Gastroesophageal sphincter (tissue), 4 donors: ENCODE measurements at regions not wholly inside any gene's neighbourhood (a gene's known extent, or its start where the extent isn't known, plus 50 kb on each side); places are given as distances from the start of the nearest gene placed in this dataset.

Source experiments
- ATAC-seq: fragments of 150-250 bp; one replicate; pipeline ENCODE4 v1.9.1; 2016; ENCODE audit warnings: mild to moderate bottlenecking, moderate library complexity
- H3K27ac ChIP-seq, 4 donors: fragments of 200-600 bp; sonication (generic) in 3 of 4; 1 replicate in 3 of 4; 2 replicates in 1 of 4; pipeline ENCODE4 v1.5.1; 2016 to 2019
- H3K27me3 ChIP-seq: fragments of 200-600 bp; sonication (generic); one replicate; pipeline ENCODE4 v1.5.1; 2019
- H3K36me3 ChIP-seq, 2 donors: fragments of 200-600 bp; sonication (generic); one replicate each; pipeline ENCODE4 v1.5.1; 2019; ENCODE audit warnings: control low read depth in 1 of 2
- H3K4me1 ChIP-seq, 3 donors: fragments of 200-600 bp; sonication (generic); 1 replicate in 2 of 3; 2 replicates in 1 of 3; pipeline ENCODE4 v1.5.1; 2016 to 2019; ENCODE audit warnings: control low read depth in 2 of 3
- H3K4me3 ChIP-seq, 2 donors: fragments of 200-600 bp; sonication (generic); one replicate each; pipeline ENCODE4 v1.5.1; 2019; ENCODE audit warnings: mild to moderate bottlenecking in 1 of 2, moderate library complexity in 1 of 2
- H3K9me3 ChIP-seq, 3 donors: fragments of 200-600 bp; sonication (generic); one replicate each; pipeline ENCODE4 v1.5.1; 2017 to 2019; ENCODE audit warnings: control low read depth in 2 of 3
- CTCF ChIP-seq, 4 experiments: fragments of 200-600 bp in 2 of 4; fragments of 450-650 bp in 2 of 4; sonication (generic) in 1 of 4; IDR thresholded peaks; one replicate each; pipeline ENCODE4 v1.5.1; 2017 to 2019; ENCODE audit warnings: antibody characterized with exemption in 4 of 4, mild to moderate bottlenecking in 2 of 4, moderate library complexity in 2 of 4
- EP300 ChIP-seq: sonication (generic); formaldehyde crosslinking; IDR thresholded peaks from one replicate; pipeline ENCODE4 v1.6.1; 2017; ENCODE audit warnings: antibody characterized with exemption, mild to moderate bottlenecking
- POLR2A ChIP-seq, 2 donors: fragments of 450-650 bp; IDR thresholded peaks; one replicate each; pipeline ENCODE4 v1.6.1; 2017; ENCODE audit warnings: antibody characterized with exemption in 2 of 2, mild to moderate bottlenecking in 2 of 2, moderate library complexity in 1 of 2
- POLR2AphosphoS5 ChIP-seq: sonication (generic); formaldehyde crosslinking; IDR thresholded peaks from one replicate; pipeline ENCODE4 v1.6.1; 2017; ENCODE audit warnings: antibody characterized with exemption
- WGBS, 2 donors: methylation state at CpG; one replicate each; pipeline ENCODE4 v1.1.5; 2018; ENCODE audit warnings: low coverage in 1 of 2; 5-methylcytosine and 5-hydroxymethylcytosine counted together

GRCh38 chr2:12543076-12543977 lies 173.4 kb upstream of the TRIB2 start:
- no peak overlapping the region for H3K27ac ChIP-seq
- no peaks in the 10 kb centered on the region for H3K36me3 ChIP-seq
- ATAC-seq: no peak
- H3K4me3 ChIP-seq: no peak overlapping the region
- H3K4me1 ChIP-seq: no peaks in the 10 kb centered on the region
- 76 to 81% methylated on average over 7 to 10 of the region's 11 CpGs for WGBS, 2 donors
- no peaks in the 10 kb centered on the region for H3K9me3 ChIP-seq
- no peaks in the 10 kb centered on the region for H3K27me3 ChIP-seq
- no peak for TF ChIP-seq POLR2A (IDR thresholded peaks at IDR 0.05)
- TF ChIP-seq EP300: no peak
- TF ChIP-seq CTCF (IDR thresholded peaks at IDR 0.05): no peak
- no peak for TF ChIP-seq POLR2AphosphoS5

DNA sequence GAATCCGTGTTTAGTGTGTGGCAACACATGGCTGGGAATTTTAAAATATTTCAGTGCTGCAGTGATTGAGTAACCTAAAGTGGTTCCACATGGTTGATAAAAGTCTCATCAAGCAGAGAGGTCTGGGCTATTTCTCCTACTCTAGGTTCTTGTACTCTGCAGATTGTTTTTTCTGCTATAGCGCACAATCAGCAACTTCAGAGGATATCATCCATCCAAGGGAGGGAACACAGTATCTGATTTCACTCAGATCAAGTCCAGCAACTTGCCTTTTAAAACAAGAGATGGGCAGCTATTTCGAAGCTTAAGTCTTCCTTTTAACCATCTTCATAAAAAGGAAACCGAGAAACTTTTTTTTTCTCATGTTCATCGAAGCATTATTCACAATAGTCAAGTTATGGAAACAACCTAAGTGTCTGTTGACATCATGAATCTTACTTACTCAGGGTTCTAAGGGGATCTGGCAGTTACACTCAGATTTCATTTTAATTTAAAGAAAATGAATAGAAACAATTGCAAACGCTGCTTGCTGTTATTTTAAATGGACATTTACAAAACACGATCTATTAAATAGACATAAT lies 172.7 kb upstream of the TRIB2 start:
- peak; percentile 43 for ATAC-seq
- Histone ChIP-seq H3K9me3 (no peaks in the 10 kb centered on the region), H3K4me3 (no peak overlapping the region), H3K36me3 (no peaks in the 10 kb centered on the region), H3K4me1 (no peaks in the 10 kb centered on the region), H3K27ac (no peak overlapping the region), H3K27me3 (no peaks in the 10 kb centered on the region)
- WGBS, 2 donors: 76 to 80% methylated on average over 6 to 7 of the region's 7 CpGs
- no peak for TF ChIP-seq POLR2A (IDR thresholded peaks at IDR 0.05)
- no peak for TF ChIP-seq CTCF (IDR thresholded peaks at IDR 0.05)
- TF ChIP-seq POLR2AphosphoS5: no peak
- TF ChIP-seq EP300: no peak

- TF ChIP-seq EP300 (no peak), POLR2AphosphoS5 (no peak), CTCF (IDR thresholded peaks at IDR 0.05) (no peak), POLR2A (IDR thresholded peaks at IDR 0.05) (no peak)
- Histone ChIP-seq H3K36me3 (no peaks in the 10 kb centered on the region), H3K27me3 (no peaks in the 10 kb centered on the region), H3K4me3 (no peak overlapping the region), H3K9me3 (no peaks in the 10 kb centered on the region), H3K27ac (no peak overlapping the region), H3K4me1 (no peaks in the 10 kb centered on the region)
- ATAC-seq: no peak
- 90% methylated on average over 2 of the region's 2 CpGs; no CpG with 5 or more reads in 1 of the 2 donors for WGBS, 2 donors
These were observed 169.1 kb upstream of the TRIB2 start for GRCh38 chr2:12547566-12548170.

DNA sequence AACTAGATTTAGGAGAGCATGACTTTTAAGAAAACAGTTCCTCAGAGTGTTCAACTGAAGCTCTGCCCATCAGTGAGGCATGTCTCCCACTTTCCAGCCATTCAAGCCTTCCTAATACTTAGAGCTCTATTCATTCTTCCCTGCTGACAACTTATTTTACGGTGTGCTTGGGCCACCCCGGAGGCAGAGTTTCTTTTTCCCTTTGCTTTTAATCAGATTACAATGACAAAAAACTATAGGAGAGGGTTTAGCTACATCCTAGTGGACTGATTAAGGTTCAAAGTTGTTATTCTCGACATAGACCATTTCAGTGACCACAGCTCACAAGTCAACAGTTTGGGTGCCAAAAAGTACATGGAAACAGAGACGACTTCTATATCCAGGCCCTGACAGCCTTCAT lies 167.8 kb upstream of the TRIB2 start:
- H3K4me3 ChIP-seq: no peak overlapping the region
- H3K27me3 ChIP-seq: no peaks in the 10 kb centered on the region
- TF ChIP-seq CTCF (IDR thresholded peaks at IDR 0.05) (no peak), POLR2A (IDR thresholded peaks at IDR 0.05) (no peak), EP300 (no peak), POLR2AphosphoS5 (no peak)
- no peak overlapping the region for H3K27ac ChIP-seq
- H3K36me3 ChIP-seq: no peaks in the 10 kb centered on the region
- WGBS, 2 donors: 83 to 100% methylated on average over 1 to 3 of the region's 4 CpGs
- H3K4me1 ChIP-seq: no peaks in the 10 kb centered on the region
- no peak for ATAC-seq
- H3K9me3 ChIP-seq: no peaks in the 10 kb centered on the region
